HEK293 (cell line): ENCODE measurements at regions not wholly inside any gene's neighbourhood (a gene's known extent, or its start where the extent isn't known, plus 50 kb on each side); places are given as distances from the start of the nearest gene placed in this dataset.

Source experiments
- SETDB1 ChIP-seq: IDR thresholded peaks from one replicate; pipeline ENCODE4 v1.6.1; 2017; ENCODE audit warnings: mild to moderate bottlenecking, low read length, moderate library complexity, mixed read lengths; ENCODE audit not compliant: insufficient read length
- ZNF324 ChIP-seq: fragments of 450-650 bp; formaldehyde crosslinking; IDR thresholded peaks from 2 replicates; pipeline ENCODE4 v1.5.1; 2016; ENCODE audit warnings: missing biosample characterization, missing genetic modification characterization
- ZNF558 ChIP-seq: fragments of 450-650 bp; formaldehyde crosslinking; IDR thresholded peaks from 2 replicates; pipeline ENCODE4 v1.5.1; 2016; ENCODE audit warnings: missing biosample characterization, missing genetic modification characterization
- TF ChIP-seq, protein P1 (sequence below): fragments of 450-650 bp; formaldehyde crosslinking; IDR thresholded peaks from 2 replicates; pipeline ENCODE4 v1.5.1; 2016; ENCODE audit warnings: missing biosample characterization, missing genetic modification characterization

DNA sequence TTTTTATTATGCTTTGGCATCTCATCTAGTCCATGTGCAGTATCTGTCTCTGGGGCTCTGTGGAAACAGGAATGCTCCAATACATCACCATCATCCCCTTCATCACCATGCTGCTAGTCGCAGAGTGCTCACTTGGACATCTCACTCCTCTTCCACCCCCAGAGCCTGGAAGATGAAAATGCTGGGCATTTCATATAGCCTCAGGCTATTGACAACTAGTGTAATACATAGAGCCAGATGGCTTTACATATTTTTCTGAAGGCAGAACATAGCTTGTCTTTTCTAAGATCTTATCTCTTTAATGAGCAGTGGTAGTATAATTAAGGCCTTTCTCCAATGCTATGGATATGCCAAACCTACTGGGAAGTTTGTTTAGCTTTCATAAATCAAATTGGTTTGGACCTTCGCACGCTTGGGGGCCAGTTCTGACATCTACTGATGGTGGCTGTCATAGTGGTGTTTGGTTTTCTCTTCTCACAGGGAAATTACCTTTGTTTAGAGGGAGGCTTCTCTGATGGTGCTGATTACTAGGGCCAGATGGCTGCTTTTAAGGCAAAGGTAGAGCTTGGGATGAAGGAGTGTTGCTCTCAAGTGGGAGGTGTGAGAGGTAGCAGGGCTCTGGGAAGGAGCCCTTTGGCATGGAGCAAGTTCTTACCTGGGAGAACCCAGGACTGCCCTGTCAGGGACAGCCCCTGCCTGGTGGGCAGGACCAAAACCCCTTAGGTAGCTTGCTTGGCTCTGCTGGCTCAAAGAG is 63.1 kb upstream of the CXCL14 start:
- TF ChIP-seq SETDB1 (no peak), ZNF324 (tag by site-specific recombination) (no peak), ZNF558 (no peak)
- TF ChIP-seq, protein P1, sequence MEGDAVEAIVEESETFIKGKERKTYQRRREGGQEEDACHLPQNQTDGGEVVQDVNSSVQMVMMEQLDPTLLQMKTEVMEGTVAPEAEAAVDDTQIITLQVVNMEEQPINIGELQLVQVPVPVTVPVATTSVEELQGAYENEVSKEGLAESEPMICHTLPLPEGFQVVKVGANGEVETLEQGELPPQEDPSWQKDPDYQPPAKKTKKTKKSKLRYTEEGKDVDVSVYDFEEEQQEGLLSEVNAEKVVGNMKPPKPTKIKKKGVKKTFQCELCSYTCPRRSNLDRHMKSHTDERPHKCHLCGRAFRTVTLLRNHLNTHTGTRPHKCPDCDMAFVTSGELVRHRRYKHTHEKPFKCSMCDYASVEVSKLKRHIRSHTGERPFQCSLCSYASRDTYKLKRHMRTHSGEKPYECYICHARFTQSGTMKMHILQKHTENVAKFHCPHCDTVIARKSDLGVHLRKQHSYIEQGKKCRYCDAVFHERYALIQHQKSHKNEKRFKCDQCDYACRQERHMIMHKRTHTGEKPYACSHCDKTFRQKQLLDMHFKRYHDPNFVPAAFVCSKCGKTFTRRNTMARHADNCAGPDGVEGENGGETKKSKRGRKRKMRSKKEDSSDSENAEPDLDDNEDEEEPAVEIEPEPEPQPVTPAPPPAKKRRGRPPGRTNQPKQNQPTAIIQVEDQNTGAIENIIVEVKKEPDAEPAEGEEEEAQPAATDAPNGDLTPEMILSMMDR (tag by site-specific recombination), result no peak
